Lung (tissue), 11 donors: ENCODE measurements at regions not wholly inside any gene's neighbourhood (a gene's known extent, or its start where the extent isn't known, plus 50 kb on each side); places are given as distances from the start of the nearest gene placed in this dataset.

Experiments
- ATAC-seq: fragments of 200-7000 bp; cut with Tn5 transposase; one replicate; pipeline ENCODE4 v1.9.1; 2020; ENCODE audit warnings: moderate number of reproducible peaks; ENCODE audit not compliant: insufficient read depth, low FRiP score
- DNase-seq, 3 donors: peaks; one replicate each; pipeline ENCODE4 v3.0.0-alpha.2; 2013 to 2017
- H3K27ac ChIP-seq, 2 donors: one replicate each; pipeline ENCODE4 v1.5.1; 2013; ENCODE audit warnings: mild to moderate bottlenecking in 2 of 2, moderate library complexity in 2 of 2, control low read depth in 1 of 2, inconsistent platforms in 1 of 2, low read depth in 1 of 2, low read length in 1 of 2
- H3K27me3 ChIP-seq, 3 donors: one replicate each; pipeline ENCODE4 v1.5.1; 2013; ENCODE audit warnings: low read length in 2 of 3; ENCODE audit not compliant: control insufficient read depth in 3 of 3, insufficient read depth in 3 of 3
- H3K36me3 ChIP-seq, 4 donors: one replicate each; pipeline ENCODE4 v1.5.1; 2013; ENCODE audit warnings: low read length in 4 of 4, mild to moderate bottlenecking in 1 of 4, moderate library complexity in 1 of 4; ENCODE audit not compliant: control insufficient read depth in 4 of 4, insufficient read depth in 4 of 4
- H3K4me1 ChIP-seq, 5 donors: one replicate each; pipeline ENCODE4 v1.5.1; 2013; ENCODE audit warnings: low read length in 5 of 5, mild to moderate bottlenecking in 2 of 5, moderate library complexity in 1 of 5; ENCODE audit not compliant: control insufficient read depth in 5 of 5, insufficient read depth in 5 of 5
- H3K4me3 ChIP-seq: one replicate; pipeline ENCODE4 v1.5.1; 2013; ENCODE audit warnings: mild to moderate bottlenecking, control low read depth, moderate library complexity
- H3K9ac ChIP-seq, 2 donors: one replicate each; pipeline ENCODE4 v1.5.1; 2013; ENCODE audit warnings: low read length in 2 of 2, control low read depth in 1 of 2; ENCODE audit not compliant: insufficient read depth in 1 of 2
- H3K9me3 ChIP-seq, 4 donors: one replicate each; pipeline ENCODE4 v1.5.1; 2013; ENCODE audit warnings: low read length in 3 of 4, mild to moderate bottlenecking in 1 of 4, moderate library complexity in 1 of 4; ENCODE audit not compliant: control insufficient read depth in 4 of 4, insufficient read depth in 3 of 4
- CTCF ChIP-seq: IDR thresholded peaks from 2 replicates; pipeline ENCODE4 v1.5.1; 2012; ENCODE audit warnings: mild to moderate bottlenecking; ENCODE audit errors: control extremely low read depth, extremely low read depth
- WGBS, 2 donors: extraction: QIAGEN DNeasy Blood & Tissue Kit; methylation state at CpG; one replicate each; pipeline ENCODE4 v1.1.7; 2013; 5-methylcytosine and 5-hydroxymethylcytosine counted together
- donor health status: control.
- donor health status: control.
- donor health status: Bipolar disorder and iron deficiency.
- donor health status: healthy.
- donor health status: DM: yes; HTN: yes; CAD: no.

- Histone ChIP-seq H3K27me3 (no peaks in the 10 kb centered on the region), H3K36me3 (no peaks in the 10 kb centered on the region), H3K4me1 (no peaks in the 10 kb centered on the region), H3K9me3 (no peaks in the 10 kb centered on the region), H3K4me3 (no peak overlapping the region), H3K27ac (no peak overlapping the region), H3K9ac (no peak overlapping the region)
- DNase-seq (no peak), ATAC-seq (no peak)
- 86 to 98% methylated on average over 1 of the region's 1 CpG for WGBS, 2 donors
- no peak for TF ChIP-seq CTCF
Observed at GRCh38 chr10:4758256-4758655, 67.8 kb upstream of the AKR1E2 start.

- no peak overlapping the region for H3K9ac ChIP-seq
- no peak for ATAC-seq
- no peaks in the 10 kb centered on the region for H3K27me3 ChIP-seq
- no peaks in the 10 kb centered on the region for H3K4me1 ChIP-seq
- no peak overlapping the region for H3K27ac ChIP-seq
- H3K4me3 ChIP-seq = no peak overlapping the region
- 81 to 88% methylated on average over 10 of the region's 10 CpGs for WGBS, 2 donors
- no peak for TF ChIP-seq CTCF
- H3K9me3 ChIP-seq = no peaks in the 10 kb centered on the region
- H3K36me3 ChIP-seq = no peaks in the 10 kb centered on the region
- DNase-seq = no peak
Observed at GRCh38 chr10:4755286-4755989, 70.6 kb upstream of the AKR1E2 start.

GRCh38 chr10:4754143-4754542, 71.9 kb upstream of the AKR1E2 start:
- no peak for ATAC-seq

More at GRCh38 chr10:4754143-4754542, 71.9 kb upstream of the AKR1E2 start:
- no peaks in the 10 kb centered on the region for H3K9me3 ChIP-seq
- no peaks in the 10 kb centered on the region for H3K4me1 ChIP-seq
- TF ChIP-seq CTCF = no peak
- WGBS, 2 donors = 95 to 98% methylated on average over 8 of the region's 8 CpGs
- H3K27me3 ChIP-seq = peaks cover 0 to 1% (median under 1%) of the 10 kb centered on the region in 3 donors
- no peak overlapping the region for H3K4me3 ChIP-seq
- no peak overlapping the region for H3K9ac ChIP-seq
- DNase-seq = no peak
- H3K36me3 ChIP-seq = no peaks in the 10 kb centered on the region
- H3K27ac ChIP-seq = no peak overlapping the region
